HG03139 (cell line): ENCODE measurements at regions not wholly inside any gene's neighbourhood (a gene's known extent, or its start where the extent isn't known, plus 50 kb on each side); places are given as distances from the start of the nearest gene placed in this dataset.
"Not testable (repeated sequence)": the region's sequence is repeated elsewhere in the genome, so short reads cannot be mapped to it uniquely, and the experiment has no call there.

Experiments
- ATAC-seq: cut with Tn5 transposase; IDR thresholded peaks from one replicate; pipeline ENCODE4 v1.9.1; 2021; ENCODE audit not compliant: unreplicated experiment

DNA sequence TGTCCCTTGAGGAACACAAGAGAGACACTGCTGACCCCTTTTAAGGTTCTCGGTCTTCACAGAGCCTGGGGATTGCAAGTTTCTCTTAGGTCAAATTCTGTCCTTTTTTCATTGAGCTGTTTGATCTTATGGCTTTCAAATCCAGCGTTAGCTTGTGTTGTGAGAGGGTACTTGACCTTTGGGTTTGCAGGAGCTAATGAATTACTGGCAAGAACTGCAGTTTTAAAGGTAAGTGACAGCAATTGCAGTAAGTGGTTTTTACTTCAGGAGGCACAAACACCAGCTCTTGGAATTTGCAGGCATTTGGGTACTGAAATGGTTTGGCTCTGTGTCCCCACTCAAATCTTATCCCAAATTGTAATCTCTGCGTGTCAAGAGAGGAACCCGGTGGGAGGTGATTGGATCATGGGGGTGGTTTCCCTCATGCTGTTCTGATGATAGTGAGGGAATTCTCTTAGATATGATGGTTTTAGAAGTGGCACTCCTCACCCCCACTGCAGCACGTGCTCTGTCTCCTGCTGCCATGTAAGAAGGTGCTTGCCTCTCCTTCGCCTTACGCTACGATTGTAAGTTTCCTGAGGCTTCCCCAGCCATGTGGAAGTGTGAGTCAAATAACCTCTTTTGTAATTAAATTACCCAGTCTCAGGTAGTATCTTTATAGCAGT is 134.5 kb upstream of the LYPLAL1 start:
- ATAC-seq = no peak

DNA sequence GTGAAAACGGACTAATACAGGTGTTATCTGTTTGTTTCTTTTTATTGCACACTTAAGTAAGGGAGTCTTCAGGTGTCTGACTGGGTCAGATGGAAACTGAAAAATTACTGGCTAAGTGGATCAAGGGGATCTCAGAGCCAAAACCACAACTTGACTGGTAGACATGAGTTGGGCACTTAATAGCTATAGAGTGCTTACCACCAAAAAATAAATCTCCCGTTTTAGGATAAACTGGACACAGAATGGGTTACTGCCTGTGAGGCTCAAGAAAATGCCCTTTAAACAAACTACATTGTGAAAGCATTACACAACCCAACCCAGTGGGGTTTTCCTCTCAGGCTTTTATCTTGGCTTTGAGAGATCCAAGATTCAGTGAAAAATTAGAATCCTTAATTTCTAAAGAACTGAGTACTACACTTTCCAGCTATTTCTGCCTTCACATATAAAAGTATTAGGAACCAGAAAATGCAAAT is 134.0 kb upstream of the LYPLAL1 start:
- ATAC-seq = no peak

DNA sequence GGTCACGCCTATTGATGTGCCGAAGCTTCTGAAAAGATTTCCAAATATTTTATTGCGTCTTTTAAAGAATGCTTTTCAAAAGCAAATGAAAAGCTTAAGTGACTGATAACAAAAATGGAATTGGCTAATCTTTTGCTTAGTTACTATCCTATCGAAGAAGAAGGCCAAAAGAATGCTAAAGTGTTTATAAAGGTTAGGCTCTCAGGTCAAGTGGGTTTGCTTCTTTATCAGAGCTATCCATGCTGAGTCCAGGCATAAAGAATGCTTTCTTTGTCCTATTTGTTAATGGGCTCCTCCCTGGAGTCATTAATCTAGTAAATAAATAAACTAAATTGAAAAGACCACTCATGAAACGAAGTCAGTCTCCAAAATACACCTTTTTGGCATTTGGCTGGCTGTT is 133.4 kb upstream of the LYPLAL1 start:
- ATAC-seq = no peak

DNA sequence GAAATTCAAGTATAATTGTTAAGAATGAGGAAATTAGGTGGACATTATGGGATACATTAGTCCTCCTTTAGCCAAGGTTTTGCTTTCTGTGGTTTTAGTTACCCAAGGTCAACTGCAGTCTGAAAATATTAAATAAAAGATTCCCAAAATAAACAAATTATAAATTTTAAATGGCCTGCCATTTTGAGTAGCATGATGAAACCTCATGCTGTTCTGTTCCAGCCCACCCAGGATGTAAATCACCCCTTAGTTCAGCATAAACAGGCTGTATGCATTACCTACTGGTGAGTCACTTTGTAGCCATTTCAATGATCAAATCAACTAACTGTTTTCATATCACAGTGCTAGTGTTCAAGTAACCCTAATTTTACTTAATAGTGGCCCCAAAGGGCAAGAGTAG is 132.5 kb upstream of the LYPLAL1 start:
- no peak for ATAC-seq

DNA sequence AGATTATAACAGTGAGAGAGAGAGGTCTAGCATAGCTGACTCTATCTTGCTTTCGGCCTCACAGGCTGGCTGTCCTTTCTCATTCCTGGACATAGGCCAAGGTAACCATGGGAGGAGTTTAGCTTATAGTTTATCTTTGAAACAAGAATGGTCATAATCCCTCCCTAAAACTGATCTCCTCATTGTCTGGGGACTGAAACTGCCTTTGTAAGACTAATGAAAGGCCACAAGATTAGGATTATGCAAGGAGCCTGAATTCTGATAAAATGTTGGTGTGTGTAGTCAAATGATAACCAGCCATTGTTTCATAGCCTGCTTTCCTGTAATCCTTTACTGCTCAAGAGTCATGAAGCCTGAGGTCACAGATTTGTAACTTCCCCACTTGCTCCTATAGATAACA is 131.9 kb upstream of the LYPLAL1 start:
- ATAC-seq = no peak

DNA sequence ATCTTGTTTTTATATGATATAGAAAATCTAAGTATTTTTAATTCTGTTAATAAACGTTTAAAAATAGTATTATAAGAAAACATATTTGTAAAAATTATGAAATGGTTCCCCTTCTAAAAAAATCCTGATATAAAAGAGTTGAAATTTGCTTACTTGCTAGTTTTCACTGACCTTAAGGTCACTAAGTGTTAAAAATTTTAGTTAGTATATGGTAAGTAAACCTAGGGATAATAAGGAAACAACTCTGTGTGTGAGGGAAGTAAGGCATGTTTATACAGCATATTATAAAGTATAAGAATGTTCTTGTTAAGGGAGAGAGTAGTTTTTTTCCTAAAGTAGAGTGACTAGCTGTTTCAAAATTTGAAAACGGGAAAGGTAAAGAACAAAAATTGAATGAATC is 130.9 kb upstream of the LYPLAL1 start:
- no peak for ATAC-seq

DNA sequence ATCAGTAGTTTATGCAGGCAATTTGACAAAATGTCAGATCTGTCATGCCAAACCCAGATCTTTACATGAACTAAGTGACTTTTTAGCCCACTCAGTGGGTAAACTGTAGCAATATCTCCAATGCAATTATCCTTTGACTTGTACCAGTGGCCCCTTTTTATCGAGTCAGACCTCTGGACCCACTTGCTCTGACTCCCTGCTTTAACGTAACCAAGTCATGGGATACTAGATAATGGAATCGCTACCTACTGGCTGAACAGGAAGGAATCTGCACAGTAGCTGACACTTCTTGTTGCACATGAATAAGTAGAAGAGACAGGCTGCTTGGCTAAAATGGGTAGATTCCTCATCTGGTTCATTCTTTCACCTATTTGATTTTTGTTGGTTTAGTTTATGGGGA is 128.4 kb upstream of the LYPLAL1 start:
- ATAC-seq = no peak

DNA sequence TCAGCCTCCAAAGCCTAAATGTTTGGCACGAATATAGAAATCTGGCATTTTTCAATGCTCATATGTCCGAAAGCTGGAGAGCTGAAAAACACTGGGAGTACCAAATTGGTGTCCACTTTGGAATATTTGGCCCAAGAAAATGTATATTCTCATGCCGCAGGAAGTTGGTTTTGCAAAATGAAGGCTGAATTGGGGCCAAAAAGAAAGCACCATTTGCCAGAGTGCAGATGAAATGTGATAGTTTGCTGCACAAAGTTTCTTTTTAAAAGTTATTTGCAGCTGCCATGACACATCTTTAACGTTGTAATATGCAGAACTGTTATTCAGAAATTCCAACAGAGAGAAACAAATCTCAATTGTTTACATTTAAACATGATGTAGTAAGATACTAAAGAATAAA is 124.2 kb upstream of the LYPLAL1 start:
- no peak for ATAC-seq

DNA sequence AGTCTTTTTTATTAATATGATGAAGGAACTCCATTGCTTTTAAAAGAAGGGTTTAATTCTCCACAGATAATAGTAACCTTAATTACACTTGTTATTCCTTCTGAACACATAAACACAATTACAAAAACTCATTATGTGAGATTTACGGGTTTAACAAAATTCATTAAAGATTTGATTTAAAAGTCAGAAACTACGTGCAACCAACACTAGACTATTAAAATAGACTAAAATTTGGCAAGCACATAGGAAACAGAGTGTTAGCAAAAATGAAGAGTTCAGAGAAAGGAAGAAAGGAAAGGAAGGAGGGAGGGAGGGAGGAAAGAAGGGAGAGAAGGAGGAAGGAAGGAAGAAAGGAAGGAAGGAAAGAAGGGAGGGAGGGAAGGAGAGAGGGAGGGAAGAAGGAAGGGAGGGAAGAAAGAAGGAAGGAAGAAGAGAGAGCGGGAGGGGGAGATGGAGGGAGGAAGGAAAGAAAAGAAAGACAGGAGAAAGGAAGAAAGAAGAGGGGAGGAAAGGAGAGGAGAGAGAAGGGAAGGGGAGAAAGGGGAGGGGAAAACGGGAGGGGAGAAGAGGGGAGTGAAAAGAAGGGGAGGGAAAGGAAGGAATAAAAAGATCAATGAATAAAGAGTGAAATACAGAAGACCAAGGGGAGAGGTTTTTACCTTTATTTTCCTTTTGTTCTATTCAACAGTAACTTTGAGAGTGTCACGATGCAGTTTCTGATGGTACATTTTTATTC is 123.4 kb upstream of the LYPLAL1 start:
- no peak for ATAC-seq

DNA sequence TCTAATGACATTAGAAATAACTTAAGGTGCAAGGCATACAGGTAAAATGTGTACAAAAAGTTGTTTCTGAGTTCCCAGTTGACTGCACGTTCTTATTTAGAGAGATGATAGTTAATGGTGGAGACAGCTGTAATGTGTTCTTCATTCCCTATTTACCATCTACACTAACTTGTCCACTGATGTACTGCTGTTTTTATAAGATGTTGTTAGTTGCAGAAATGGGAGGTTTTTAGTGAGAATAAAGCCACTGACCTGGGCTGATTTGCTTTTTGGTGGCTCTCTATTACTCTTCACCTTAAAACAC is 122.9 kb upstream of the LYPLAL1 start:
- no peak for ATAC-seq

DNA sequence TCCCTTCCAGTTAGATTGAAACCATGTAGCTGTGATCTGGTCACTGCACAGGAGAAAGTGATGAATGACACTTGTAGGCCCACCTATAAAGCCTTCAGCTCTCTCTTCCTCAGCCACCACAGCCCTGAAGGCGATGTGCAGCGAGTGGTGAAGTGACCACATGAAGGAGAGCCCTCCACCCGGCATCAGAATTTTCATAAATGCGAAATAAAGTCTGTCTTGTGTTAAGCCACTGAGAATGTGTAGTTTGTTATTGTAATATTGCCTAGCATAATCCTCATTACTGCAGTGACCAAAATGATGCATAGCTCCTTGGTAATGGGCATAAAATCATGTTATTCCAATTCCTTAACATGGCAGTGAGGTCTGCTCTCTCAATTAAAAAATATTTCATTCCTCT is 122.1 kb upstream of the LYPLAL1 start:
- no peak for ATAC-seq

DNA sequence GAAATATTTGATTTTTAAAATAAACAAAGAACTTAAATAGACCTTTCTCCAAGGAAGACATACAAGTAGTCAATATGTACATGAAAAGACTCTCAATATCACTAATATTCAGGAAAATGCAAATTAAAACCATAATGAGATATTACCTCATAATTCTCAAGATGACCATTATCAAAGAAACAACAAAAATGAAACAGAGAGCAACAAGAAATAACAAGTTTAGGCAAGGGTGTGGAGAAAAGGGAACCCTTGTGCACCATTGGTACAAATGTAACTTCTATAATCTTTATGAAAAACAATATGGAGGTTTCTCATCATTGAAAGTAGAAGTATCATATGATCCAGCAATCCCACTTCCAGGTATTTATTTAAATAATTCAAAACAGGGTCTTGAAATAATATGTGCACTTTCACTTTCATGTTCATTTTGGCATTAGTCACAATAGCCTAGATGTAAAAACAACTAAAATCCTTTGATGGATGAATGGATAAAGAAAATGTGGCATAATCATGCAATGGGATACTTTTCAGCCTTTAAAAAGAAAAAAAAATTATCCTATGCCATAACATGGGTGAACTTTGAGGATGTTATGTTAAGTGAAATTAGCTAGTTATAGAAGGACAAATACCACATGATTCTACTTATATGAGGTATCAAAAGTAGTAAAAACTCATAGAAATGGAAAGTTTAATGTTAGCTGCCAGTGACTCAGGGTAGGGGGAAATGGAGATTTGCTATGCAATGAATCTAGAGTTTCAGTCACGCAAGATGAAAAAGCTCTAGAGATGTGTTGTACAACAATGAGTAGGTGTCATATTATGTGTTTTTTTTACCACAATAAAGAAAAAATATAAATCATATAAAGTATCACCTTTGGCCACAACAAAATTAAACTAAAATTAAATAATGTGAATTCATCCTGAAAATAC is 114.5 kb upstream of the LYPLAL1 start:
- no peak for ATAC-seq

DNA sequence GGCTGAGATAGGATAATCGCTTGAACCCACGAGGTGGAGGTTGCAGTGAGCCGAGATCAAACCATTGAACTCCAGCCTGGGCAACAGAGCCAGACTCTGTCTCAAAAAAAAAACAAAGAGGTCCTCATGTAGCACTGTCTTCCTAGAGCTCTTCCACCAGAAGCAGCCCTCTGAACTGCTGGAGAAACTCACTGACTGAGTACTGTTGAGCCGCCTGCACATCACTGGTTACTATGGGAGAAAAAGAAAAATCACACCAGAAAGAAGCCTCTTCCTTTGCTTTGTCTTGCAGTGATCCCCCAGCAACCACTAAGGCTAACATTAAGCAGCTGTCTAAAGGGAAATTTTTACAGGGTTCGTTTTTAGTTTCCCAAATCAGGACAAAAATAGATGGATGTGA is 112.9 kb upstream of the LYPLAL1 start:
- no peak for ATAC-seq

DNA sequence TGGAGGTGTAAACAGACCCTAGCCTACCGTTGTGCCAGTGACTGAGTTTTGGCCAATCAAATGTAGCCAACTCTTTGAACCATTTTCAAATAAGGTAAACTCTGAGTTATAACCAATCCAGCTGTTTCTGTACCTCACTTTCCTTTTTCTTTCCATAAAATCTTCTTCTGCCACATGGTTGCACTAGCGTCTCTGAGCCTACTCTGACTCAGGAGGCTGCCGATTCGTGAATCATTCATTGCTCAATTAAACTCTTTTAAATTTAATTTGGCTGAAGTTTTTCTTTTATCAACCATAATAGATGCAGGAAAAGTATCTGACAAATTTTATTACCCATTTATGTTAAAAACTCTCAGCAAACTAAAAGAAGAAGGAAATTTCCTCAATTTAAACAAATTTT is 111.5 kb upstream of the LYPLAL1 start:
- ATAC-seq = no peak

DNA sequence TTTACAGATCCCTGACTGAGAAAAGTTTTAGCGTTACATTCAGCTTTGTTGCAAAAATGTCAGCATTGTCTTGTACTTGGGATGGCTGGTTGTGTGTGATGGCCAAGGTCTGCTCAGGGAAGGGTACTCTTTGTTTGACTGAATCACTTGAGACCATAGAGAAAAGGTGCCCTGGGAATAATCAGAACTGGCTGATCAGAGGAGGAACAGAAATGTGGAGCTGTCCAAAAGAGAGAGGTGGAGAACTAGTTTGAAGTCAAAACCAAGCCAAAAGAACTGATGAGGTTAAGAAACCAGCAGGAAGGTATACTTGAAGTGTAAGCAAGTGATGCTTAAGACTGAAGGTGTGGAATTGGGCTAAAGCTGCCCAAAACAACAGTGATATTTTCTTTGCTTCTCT is 107.6 kb upstream of the LYPLAL1 start:
- ATAC-seq = no peak

DNA sequence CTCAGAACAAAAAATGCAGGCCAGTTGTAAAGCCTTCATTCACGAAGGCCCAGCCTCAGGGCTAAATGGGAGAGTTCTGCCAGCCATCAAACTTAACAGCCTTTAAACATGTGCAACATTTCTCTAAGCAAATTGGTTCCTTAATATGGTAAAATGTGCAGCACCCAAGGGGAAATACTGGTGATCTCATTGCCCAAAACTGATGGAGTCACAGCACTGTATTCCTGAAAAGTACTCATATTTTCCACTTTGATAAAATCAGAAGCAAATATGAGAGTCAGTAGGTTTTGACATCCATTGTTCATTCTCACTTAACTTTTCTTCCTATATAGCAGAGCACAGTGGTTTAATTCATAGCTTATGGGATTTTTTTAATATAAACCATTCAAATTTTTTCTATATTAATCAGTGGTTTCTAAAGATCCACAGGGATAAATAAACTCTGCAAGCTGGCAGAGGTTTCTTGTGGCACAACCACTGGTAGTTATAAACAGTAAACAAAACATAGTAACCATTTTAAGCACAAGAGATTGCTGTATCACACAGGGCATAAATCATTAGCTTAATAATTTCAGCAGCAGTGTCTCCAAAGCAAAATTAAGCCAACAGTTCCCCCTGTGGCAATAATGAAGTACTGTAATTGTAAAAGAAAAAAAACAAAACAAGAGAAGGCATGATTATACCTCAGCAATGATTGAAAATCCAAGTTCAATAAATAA is 106.9 kb upstream of the LYPLAL1 start:
- ATAC-seq = no peak

DNA sequence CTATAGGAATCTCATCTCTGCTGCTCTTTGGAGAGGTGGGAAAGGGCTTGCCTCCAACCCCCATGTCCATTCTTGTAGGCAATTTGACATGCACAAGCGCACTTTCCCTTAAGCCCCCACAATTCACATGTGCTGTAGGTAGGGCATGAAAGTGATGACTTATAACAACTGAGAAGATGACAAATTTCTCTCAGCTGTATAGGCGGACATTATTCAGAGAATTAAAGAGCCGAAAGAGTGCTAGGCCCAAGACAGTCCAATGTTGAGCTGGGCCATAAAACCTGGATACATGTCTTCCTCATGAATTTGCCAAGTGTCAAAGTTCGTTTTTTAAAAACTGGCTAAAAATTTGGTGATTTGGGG is 106.3 kb upstream of the LYPLAL1 start:
- no peak for ATAC-seq

DNA sequence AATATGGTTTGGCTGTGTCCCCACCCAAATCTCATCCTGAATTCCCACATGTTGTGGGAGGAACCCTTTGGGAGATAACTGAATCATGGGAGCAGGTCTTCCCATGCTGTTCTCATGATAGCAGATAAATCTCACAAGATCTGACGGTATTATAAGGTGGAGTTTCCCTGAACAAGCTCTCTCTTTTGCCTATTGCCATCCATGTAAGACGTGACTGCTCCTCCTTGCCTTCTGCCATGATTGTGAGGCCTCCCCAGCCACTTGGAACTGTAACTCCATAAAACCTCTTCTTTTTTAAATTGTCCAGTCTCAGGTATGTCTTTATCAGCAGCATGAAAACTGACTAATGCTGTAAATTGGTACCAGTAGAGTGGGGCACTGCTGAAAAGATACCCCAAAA is 103.3 kb upstream of the LYPLAL1 start:
- not testable (repeated sequence) for ATAC-seq

DNA sequence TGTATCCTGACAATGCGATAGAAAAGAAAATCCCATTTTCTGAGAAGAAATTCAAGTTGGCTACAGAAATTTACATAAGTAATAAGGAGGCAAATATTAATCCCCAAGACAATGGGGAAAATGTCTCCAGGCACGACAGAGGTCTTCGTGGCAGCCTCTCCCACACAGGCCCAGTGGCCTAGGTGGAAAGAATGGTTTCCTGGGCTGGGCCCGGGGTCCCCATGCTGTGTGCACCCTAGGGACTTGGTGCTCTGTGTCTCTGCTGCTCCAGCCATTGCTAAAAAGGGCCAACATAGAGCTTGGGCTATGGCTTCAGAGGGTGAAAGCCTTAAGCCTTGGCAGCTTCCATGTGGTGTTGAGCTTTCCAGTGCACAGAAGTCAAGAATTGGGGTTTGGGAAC is 102.5 kb upstream of the LYPLAL1 start:
- no peak for ATAC-seq

DNA sequence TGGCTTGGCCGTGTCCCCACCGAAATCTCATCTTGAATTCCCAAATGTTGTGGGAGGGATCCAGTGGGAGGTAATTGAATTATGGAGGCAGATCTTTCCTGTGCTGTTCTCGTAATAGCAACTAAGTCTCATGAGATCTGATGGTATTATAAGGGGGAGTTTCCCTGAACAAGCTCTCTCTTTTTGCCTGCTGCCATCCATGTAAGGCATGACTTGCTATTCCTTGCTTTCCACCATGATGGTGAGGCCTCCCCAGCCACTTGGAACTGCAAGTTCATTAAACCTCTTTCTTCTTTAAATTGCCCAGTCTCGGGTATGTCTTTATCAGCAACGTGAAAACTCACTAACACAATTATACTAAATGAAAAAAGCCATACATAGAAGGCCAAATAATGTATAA is 101.3 kb upstream of the LYPLAL1 start:
- ATAC-seq = no peak

DNA sequence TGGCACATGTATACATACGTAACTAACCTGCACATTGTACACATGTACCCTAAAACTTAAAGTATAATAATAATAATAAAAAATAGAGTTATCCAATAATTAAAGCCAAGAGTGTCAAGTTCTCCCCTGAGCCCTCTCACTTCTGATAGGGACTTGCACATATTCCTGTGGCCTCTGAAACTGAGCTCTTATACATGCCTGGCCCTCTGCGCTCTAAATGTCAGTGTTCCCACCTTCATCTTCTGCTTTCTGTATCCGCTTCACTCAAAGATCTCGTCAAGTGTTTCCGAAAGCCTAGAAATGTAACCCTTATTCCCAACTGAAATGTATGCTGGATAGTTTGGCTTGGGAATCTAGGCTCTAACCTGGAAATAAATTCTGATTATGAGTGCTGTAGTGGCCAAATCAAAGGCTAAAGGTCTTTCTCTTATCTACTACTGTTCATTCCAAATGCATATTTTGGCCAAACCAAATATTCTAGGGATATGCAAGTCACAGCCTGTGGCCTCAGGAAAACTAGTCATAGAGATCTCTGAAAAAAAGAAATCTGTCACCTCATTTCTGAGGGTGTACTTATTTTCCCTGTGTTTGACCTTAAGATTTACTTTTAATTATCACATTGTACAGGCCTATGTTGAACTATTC is 99.5 kb upstream of the LYPLAL1 start:
- ATAC-seq = no peak
